WTC11 (cell line): ENCODE measurements at regions not wholly inside any gene's neighbourhood (a gene's known extent, or its start where the extent isn't known, plus 50 kb on each side); places are given as distances from the start of the nearest gene placed in this dataset.

Experiments used
- ETV6 ChIP-seq: sonication (generic); formaldehyde crosslinking; IDR thresholded peaks from 2 replicates; pipeline ENCODE4 v1.8.1; 2022; ENCODE audit warnings: mild to moderate bottlenecking, missing genetic modification reagents
- NR3C1 ChIP-seq: sonication (generic); formaldehyde crosslinking; conservative IDR thresholded peaks from 2 replicates; pipeline ENCODE4 v1.8.1; 2023; ENCODE audit warnings: low read depth, mild to moderate bottlenecking, missing genetic modification reagents
- PREB ChIP-seq: sonication (generic); formaldehyde crosslinking; IDR thresholded peaks from 2 replicates; pipeline ENCODE4 v1.8.1; 2022; ENCODE audit warnings: mild to moderate bottlenecking, missing genetic modification reagents, moderate library complexity, borderline replicate concordance
- ZBTB43 ChIP-seq: sonication (generic); formaldehyde crosslinking; IDR thresholded peaks from 2 replicates; pipeline ENCODE4 v1.8.1; 2023; ENCODE audit warnings: mild to moderate bottlenecking, missing genetic modification reagents
- ZNF416 ChIP-seq: fragments of 250-450 bp; sonication (Bioruptor Pico); IDR thresholded peaks from 2 replicates; pipeline ENCODE4 v1.9.0; 2021; ENCODE audit warnings: mild to moderate bottlenecking, inconsistent platforms
- TF ChIP-seq, protein P1 (sequence below): fragments of 200-600 bp; IDR thresholded peaks from 2 replicates; pipeline ENCODE4 v1.8.0; 2022; ENCODE audit warnings: antibody characterized with exemption

- no peak for TF ChIP-seq ZNF416 (CRISPR knock-in tag)
- TF ChIP-seq, protein P1, sequence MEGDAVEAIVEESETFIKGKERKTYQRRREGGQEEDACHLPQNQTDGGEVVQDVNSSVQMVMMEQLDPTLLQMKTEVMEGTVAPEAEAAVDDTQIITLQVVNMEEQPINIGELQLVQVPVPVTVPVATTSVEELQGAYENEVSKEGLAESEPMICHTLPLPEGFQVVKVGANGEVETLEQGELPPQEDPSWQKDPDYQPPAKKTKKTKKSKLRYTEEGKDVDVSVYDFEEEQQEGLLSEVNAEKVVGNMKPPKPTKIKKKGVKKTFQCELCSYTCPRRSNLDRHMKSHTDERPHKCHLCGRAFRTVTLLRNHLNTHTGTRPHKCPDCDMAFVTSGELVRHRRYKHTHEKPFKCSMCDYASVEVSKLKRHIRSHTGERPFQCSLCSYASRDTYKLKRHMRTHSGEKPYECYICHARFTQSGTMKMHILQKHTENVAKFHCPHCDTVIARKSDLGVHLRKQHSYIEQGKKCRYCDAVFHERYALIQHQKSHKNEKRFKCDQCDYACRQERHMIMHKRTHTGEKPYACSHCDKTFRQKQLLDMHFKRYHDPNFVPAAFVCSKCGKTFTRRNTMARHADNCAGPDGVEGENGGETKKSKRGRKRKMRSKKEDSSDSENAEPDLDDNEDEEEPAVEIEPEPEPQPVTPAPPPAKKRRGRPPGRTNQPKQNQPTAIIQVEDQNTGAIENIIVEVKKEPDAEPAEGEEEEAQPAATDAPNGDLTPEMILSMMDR: no peak
- no peak for TF ChIP-seq ZBTB43 (CRISPR knock-in tag)
- no peak for TF ChIP-seq PREB (CRISPR knock-in tag)
- no peak for TF ChIP-seq ETV6 (CRISPR knock-in tag)
- no peak for TF ChIP-seq NR3C1 (CRISPR knock-in tag)
These were observed 308.0 kb downstream of the CCDC74A start for GRCh38 chr2:131835621-131836091.
